Islet precursor cell (in vitro differentiated cells): ENCODE measurements at regions not wholly inside any gene's neighbourhood (a gene's known extent, or its start where the extent isn't known, plus 50 kb on each side); places are given as distances from the start of the nearest gene placed in this dataset.

ENCODE experiments used
- DNase-seq: peaks from one replicate; pipeline ENCODE4 v3.0.0-alpha.2; 2018

DNA sequence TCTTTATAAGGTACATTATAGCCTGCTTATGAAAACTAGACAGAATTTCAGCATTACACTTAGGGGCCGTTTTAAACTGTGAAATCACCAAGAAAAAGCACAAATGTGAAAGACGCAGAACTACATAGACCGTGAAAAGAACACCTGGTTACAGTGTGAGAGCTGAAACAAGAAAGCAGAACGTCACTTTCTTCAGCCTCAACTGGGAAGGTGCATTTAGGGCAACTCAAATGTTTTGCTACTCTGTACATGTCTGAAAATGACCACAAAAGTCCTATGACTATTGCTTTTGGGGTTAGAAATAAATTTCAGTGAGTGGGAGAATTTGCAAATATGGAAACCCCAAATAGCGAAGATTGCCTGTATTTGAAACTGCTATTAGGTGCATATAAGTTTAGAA is 268.7 kb downstream of the OLFM3 start:
- DNase-seq = no peak

DNA sequence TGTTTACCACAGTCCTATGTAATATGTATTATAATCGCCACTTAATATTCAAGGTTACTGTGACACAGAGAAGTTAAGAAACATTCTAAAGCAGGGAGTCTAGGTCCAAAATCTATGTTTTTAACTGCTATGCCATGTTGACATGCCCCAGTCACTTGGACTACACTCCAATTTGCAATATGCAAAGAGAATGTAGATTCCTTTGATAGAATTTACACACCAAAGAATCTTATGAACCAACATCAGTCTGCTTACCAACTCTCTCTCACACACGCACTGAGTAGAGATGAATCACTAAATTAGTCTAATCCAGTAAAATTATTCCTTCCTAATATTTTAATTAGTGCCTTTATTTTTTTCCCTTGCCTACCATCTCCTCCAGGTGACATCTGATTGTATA is 266.2 kb downstream of the OLFM3 start:
- no peak for DNase-seq

- no peak for DNase-seq
Measured at GRCh38 chr1:101732261-101732660, 264.5 kb downstream of the OLFM3 start.

DNA sequence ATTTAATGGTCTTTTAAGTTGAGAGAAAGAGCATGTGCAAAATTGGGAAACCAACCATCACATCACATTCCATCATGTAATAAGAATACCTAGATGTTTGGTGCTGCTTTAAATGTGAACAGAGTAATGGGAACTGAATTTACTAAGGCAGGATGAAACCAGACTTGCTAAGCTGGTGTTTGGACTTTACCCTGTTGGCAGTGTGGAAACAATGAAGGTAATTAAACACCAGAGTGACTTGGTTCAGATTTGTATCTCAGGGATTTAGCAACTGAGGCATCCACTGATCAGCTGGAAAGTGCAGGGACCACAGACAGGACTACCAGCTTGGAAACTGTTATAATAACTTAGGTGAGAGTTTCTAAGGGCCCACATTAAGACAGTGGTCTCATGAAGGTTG is 263.4 kb downstream of the OLFM3 start:
- DNase-seq = no peak

DNA sequence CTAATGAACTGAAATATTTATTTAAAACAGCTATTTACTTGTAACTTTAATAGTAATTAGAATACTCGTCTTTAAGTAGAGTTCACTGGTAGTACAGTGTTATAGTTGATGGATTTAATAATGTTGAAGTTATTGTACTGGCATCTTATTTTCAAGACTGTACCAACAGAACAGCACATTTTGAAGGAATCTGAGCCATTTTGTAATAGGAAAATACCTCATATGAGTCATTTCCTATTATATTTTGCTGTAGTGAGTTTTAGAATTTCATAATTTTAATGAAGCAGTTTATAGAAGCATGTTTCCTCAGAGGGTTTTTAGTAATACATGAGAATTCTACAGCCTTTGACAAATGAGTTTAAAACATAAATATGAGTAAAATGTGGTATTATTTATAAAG is 258.3 kb downstream of the OLFM3 start:
- DNase-seq = no peak

GRCh38 chr1:101739146-101739545 is 257.6 kb downstream of the OLFM3 start:
- DNase-seq = no peak

DNA sequence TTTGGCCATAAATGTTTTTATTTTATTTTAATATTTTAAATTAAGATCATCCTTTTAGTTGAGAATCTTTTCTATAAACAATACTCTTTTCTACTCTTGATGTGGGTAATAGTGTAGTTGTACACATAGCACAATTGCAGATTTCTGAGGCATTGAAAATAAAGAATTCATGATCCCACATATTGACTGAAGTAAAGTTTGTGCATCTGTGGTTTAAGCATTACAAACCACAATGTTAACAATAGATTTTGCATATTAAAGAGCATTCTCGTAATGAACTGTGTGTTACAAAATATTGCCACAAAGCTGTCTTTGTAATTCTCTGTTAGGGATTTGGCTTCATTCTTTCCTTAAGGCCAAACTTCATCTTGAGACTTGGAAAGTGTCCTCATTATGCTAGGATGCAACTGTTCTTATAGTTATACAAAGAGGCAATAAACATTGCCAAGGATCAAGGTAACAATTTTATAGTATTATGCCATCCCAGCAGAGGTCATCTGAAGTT is 256.8 kb downstream of the OLFM3 start:
- DNase-seq = no peak

GRCh38 chr1:101741910-101742309 is 254.8 kb downstream of the OLFM3 start:
- DNase-seq = no peak

- DNase-seq = no peak
Measured at GRCh38 chr1:101742509-101742908, 254.2 kb downstream of the OLFM3 start.

- no peak for DNase-seq
Measured at GRCh38 chr1:101745551-101746270, 251.0 kb downstream of the OLFM3 start.

DNA sequence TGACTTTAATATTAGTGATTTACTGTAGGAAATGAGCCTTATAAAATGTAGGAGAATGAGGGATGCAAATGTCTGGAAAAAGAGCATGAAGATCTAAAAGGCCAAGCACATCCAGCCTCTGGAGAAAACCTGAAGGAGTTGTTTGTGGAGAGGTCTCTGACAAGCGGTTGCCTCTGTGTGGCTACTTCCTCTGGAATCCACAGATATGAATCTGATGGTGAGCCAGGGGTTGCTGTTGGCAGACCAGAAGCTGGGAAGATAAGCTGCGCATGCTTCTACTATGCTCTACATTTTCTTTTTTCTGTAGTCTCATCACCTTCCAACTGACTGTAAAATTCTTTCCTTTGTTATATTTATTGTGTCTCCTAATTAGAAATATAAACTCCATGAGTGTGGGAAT is 248.6 kb downstream of the OLFM3 start:
- peak; percentile 53 for DNase-seq
